Right lobe of liver (tissue), 4 donors: ENCODE measurements at regions not wholly inside any gene's neighbourhood (a gene's known extent, or its start where the extent isn't known, plus 50 kb on each side); places are given as distances from the start of the nearest gene placed in this dataset.

Experiments used
- POLR2A ChIP-seq: fragments of 450-650 bp; IDR thresholded peaks from one replicate; pipeline ENCODE4 v1.6.1; 2017; ENCODE audit warnings: antibody characterized with exemption, mild to moderate bottlenecking
- TF ChIP-seq, protein P1 (sequence below), 4 donors: fragments of 200-600 bp in 3 of 4; fragments of 450-650 bp in 1 of 4; IDR thresholded peaks; one replicate each; pipeline versions ENCODE4 v1.5.1 to v1.8.0; 2016 to 2022; ENCODE audit warnings: antibody characterized with exemption in 4 of 4, mild to moderate bottlenecking in 2 of 4
- donor health status: DM: no; HTN: no; CAD: no.
- donor health status: DM: no; HTN: no; CAD: no.
- donor health status: DM: no; HTN: yes; CAD: no.

DNA sequence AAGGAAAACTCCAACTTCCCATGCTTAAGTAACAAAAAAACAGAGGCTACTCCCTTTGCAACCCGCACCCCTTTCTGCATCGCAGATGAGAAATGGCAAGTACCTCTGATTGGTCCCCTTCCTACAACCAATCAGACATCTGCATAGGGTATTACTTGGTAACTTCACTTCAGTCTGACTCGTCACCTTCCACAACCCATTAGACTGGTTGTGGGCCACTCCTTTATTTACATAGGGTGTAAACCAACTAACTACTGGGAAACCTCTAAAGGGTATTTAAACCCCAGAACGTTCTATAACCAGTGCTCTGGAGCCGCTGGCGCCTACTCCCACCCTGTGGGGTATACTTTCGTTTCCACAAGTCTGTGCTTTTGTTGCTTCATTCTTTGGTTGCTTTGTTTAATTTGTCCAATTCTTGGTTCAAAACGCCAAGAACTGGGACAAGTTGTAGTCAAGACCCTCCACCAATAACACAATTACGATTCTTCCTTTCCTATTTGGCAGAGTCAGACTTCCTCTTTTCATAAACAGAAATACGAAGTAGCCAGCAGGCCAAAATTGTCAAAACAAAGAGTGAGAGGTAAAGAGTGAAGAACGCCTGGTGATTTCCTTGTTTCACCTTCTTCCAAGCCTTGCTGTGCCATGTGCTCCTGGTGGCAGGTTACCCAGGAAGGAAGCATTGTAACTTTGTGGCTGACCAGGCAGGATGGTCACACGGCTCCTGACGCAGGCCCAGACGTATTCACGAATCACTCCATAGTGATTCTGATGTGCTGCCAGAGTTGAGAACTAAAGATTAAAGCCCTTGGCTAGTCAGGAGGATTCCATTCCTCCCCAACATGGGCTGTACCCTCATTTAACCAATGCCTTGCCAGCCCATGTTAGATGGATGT, 477.4 kb downstream of the ARHGEF28 start:
- TF ChIP-seq, protein P1, sequence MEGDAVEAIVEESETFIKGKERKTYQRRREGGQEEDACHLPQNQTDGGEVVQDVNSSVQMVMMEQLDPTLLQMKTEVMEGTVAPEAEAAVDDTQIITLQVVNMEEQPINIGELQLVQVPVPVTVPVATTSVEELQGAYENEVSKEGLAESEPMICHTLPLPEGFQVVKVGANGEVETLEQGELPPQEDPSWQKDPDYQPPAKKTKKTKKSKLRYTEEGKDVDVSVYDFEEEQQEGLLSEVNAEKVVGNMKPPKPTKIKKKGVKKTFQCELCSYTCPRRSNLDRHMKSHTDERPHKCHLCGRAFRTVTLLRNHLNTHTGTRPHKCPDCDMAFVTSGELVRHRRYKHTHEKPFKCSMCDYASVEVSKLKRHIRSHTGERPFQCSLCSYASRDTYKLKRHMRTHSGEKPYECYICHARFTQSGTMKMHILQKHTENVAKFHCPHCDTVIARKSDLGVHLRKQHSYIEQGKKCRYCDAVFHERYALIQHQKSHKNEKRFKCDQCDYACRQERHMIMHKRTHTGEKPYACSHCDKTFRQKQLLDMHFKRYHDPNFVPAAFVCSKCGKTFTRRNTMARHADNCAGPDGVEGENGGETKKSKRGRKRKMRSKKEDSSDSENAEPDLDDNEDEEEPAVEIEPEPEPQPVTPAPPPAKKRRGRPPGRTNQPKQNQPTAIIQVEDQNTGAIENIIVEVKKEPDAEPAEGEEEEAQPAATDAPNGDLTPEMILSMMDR (IDR thresholded peaks at IDR 0.05): no peak
- no peak for TF ChIP-seq POLR2A
